Liver (tissue), 8 donors: ENCODE measurements at regions not wholly inside any gene's neighbourhood (a gene's known extent, or its start where the extent isn't known, plus 50 kb on each side); places are given as distances from the start of the nearest gene placed in this dataset.

ENCODE experiments used
- DNase-seq: peaks from one replicate; pipeline ENCODE4 v3.0.0-alpha.2; 2017; ENCODE audit warnings: low spot score
- H3K27ac ChIP-seq, 2 donors: one replicate each; pipeline ENCODE4 v1.7.0; 2013; ENCODE audit warnings: inconsistent platforms in 2 of 2, low read length in 2 of 2, control low read depth in 1 of 2, low read depth in 1 of 2, mild to moderate bottlenecking in 1 of 2
- H3K27me3 ChIP-seq, 4 donors: one replicate each; pipeline versions ENCODE4 v1.6.1 to v1.7.0; 2013; ENCODE audit warnings: low read length in 3 of 4, inconsistent platforms in 1 of 4, mild to moderate bottlenecking in 1 of 4, moderate library complexity in 1 of 4; ENCODE audit not compliant: control insufficient read depth in 4 of 4, insufficient read depth in 4 of 4
- H3K36me3 ChIP-seq, 4 donors: one replicate each; pipeline versions ENCODE4 v1.6.1 to v1.7.0; 2013; ENCODE audit warnings: low read length in 3 of 4, mild to moderate bottlenecking in 3 of 4, low read depth in 1 of 4, moderate library complexity in 1 of 4; ENCODE audit not compliant: control insufficient read depth in 4 of 4, insufficient read depth in 3 of 4
- H3K4me1 ChIP-seq, 4 donors: one replicate each; pipeline versions ENCODE4 v1.6.1 to v1.7.0; 2013; ENCODE audit warnings: low read length in 3 of 4, mild to moderate bottlenecking in 3 of 4, moderate library complexity in 1 of 4; ENCODE audit not compliant: control insufficient read depth in 4 of 4, insufficient read depth in 4 of 4
- H3K4me3 ChIP-seq, 3 donors: one replicate each; pipeline versions ENCODE4 v1.6.1 to v1.7.0; 2013; ENCODE audit warnings: low read length in 3 of 3, control low read depth in 1 of 3, low read depth in 1 of 3, mild to moderate bottlenecking in 1 of 3
- H3K9ac ChIP-seq, 2 donors: one replicate each; pipeline ENCODE4 v1.7.0; 2013; ENCODE audit warnings: low read length in 2 of 2, mild to moderate bottlenecking in 2 of 2, moderate library complexity in 2 of 2, control low read depth in 1 of 2, low read depth in 1 of 2
- H3K9me3 ChIP-seq, 4 donors: one replicate each; pipeline versions ENCODE4 v1.6.1 to v1.7.0; 2013; ENCODE audit warnings: low read length in 3 of 4; ENCODE audit not compliant: control insufficient read depth in 4 of 4
- EGR1 ChIP-seq, 2 donors: IDR thresholded peaks; 2 replicates each; pipeline ENCODE4 v1.6.1; 2016 to 2018; ENCODE audit warnings: antibody characterized with exemption in 2 of 2, low read depth in 2 of 2
- FOXA1 ChIP-seq: IDR thresholded peaks from 2 replicates; pipeline ENCODE4 v1.6.1; 2016; ENCODE audit warnings: antibody characterized with exemption
- FOXA2 ChIP-seq: IDR thresholded peaks from 2 replicates; pipeline ENCODE4 v1.6.1; 2016; ENCODE audit warnings: antibody characterized with exemption
- GABPA ChIP-seq, 2 donors: IDR thresholded peaks in 1 of 2; conservative IDR thresholded peaks in 1 of 2; 2 replicates each; pipeline ENCODE4 v1.6.1; 2016; ENCODE audit warnings: antibody characterized with exemption in 2 of 2, mild to moderate bottlenecking in 1 of 2, moderate library complexity in 1 of 2
- HNF4A ChIP-seq, 2 donors: conservative IDR thresholded peaks; 2 replicates each; pipeline ENCODE4 v1.6.1; 2016; ENCODE audit warnings: antibody characterized with exemption in 2 of 2, mild to moderate bottlenecking in 2 of 2
- HNF4G ChIP-seq: IDR thresholded peaks from 2 replicates; pipeline ENCODE4 v1.6.1; 2016; ENCODE audit warnings: antibody characterized with exemption
- NR2F2 ChIP-seq: IDR thresholded peaks from 2 replicates; pipeline ENCODE4 v1.6.1; 2016; ENCODE audit warnings: antibody characterized with exemption
- RAD21 ChIP-seq, 2 donors: IDR thresholded peaks; 2 replicates each; pipeline ENCODE4 v1.6.1; 2016; ENCODE audit warnings: antibody characterized with exemption in 2 of 2, mild to moderate bottlenecking in 2 of 2
- RXRA ChIP-seq, 2 donors: IDR thresholded peaks; 2 replicates each; pipeline ENCODE4 v1.6.1; 2017 to 2018; ENCODE audit warnings: antibody characterized with exemption in 2 of 2, mild to moderate bottlenecking in 1 of 2
- SP1 ChIP-seq: IDR thresholded peaks from 2 replicates; pipeline ENCODE4 v1.6.1; 2018; ENCODE audit warnings: antibody characterized with exemption, mild to moderate bottlenecking
- TAF1 ChIP-seq: conservative IDR thresholded peaks from 2 replicates; pipeline ENCODE4 v1.6.1; 2016; ENCODE audit warnings: antibody characterized with exemption, mild to moderate bottlenecking
- YY1 ChIP-seq: IDR thresholded peaks from 2 replicates; pipeline ENCODE4 v1.6.1; 2016; ENCODE audit warnings: antibody characterized with exemption, mild to moderate bottlenecking
- WGBS: extraction: QIAGEN DNeasy Blood & Tissue Kit; methylation state at CpG from one replicate; pipeline ENCODE4 v1.1.7; 2013; 5-methylcytosine and 5-hydroxymethylcytosine counted together
- TF ChIP-seq, protein P1 (sequence below): IDR thresholded peaks from 2 replicates; pipeline ENCODE4 v1.6.1; 2016; ENCODE audit warnings: antibody characterized with exemption, mild to moderate bottlenecking
- TF ChIP-seq, protein P2 (sequence below): IDR thresholded peaks from 2 replicates; pipeline ENCODE4 v1.6.1; 2016; ENCODE audit warnings: antibody characterized with exemption
- TF ChIP-seq, protein P3 (sequence below): IDR thresholded peaks from 2 replicates; pipeline ENCODE4 v1.6.1; 2016; ENCODE audit warnings: antibody characterized with exemption
- TF ChIP-seq, protein P4 (sequence below): fragments of 150-350 bp; IDR thresholded peaks from 2 replicates; pipeline ENCODE4 v1.5.1; 2017; ENCODE audit warnings: improper control_type of control experiment, low read depth, low read length; ENCODE audit not compliant: missing input control
- TF ChIP-seq, protein P5 (sequence below): IDR thresholded peaks from 2 replicates; pipeline ENCODE4 v1.6.1; 2016; ENCODE audit warnings: antibody characterized with exemption
- donor health status: healthy.
- donor health status: healthy.
- donor health status: healthy.
- donor health status: healthy.
- donor health status: healthy.

DNA sequence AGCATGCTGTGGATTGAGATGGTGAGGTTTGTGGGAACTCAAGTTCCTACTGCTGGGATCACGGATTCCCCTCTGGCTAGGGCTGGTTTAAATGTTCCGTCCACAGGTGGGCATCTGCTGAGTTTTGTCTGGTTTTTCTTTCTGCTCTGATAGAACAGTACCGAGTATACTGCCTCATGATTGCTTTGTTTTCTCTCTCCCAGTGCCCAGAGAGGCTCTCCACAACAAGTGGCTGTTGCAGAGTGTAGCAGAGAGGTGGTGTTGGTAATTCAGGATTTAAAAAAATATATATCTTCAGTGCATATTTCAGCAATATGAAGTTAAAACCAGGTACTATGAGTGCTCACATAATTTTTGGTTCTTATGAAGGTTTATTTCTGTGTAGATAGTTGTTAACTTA, 213.7 kb downstream of the TEX13C start:
- Histone ChIP-seq H3K9ac (no peak overlapping the region), H3K27ac (no peak overlapping the region), H3K36me3 (no peaks in the 10 kb centered on the region), H3K27me3 (no peaks in the 10 kb centered on the region), H3K4me3 (no peak overlapping the region), H3K4me1 (no peaks in the 10 kb centered on the region), H3K9me3 (no peaks in the 10 kb centered on the region)
- WGBS = 84% methylated on average over 3 of the region's 3 CpGs
- DNase-seq = no peak
- TF ChIP-seq RAD21 (IDR thresholded peaks at IDR 0.05) = no peak
- TF ChIP-seq, protein P1, sequence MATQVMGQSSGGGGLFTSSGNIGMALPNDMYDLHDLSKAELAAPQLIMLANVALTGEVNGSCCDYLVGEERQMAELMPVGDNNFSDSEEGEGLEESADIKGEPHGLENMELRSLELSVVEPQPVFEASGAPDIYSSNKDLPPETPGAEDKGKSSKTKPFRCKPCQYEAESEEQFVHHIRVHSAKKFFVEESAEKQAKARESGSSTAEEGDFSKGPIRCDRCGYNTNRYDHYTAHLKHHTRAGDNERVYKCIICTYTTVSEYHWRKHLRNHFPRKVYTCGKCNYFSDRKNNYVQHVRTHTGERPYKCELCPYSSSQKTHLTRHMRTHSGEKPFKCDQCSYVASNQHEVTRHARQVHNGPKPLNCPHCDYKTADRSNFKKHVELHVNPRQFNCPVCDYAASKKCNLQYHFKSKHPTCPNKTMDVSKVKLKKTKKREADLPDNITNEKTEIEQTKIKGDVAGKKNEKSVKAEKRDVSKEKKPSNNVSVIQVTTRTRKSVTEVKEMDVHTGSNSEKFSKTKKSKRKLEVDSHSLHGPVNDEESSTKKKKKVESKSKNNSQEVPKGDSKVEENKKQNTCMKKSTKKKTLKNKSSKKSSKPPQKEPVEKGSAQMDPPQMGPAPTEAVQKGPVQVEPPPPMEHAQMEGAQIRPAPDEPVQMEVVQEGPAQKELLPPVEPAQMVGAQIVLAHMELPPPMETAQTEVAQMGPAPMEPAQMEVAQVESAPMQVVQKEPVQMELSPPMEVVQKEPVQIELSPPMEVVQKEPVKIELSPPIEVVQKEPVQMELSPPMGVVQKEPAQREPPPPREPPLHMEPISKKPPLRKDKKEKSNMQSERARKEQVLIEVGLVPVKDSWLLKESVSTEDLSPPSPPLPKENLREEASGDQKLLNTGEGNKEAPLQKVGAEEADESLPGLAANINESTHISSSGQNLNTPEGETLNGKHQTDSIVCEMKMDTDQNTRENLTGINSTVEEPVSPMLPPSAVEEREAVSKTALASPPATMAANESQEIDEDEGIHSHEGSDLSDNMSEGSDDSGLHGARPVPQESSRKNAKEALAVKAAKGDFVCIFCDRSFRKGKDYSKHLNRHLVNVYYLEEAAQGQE = no peak
- no peak for TF ChIP-seq GABPA (IDR thresholded peaks at IDR 0.05 in 1 of 2, conservative IDR thresholded peaks at IDR 0.05 in 1 of 2)
- TF ChIP-seq, protein P2, sequence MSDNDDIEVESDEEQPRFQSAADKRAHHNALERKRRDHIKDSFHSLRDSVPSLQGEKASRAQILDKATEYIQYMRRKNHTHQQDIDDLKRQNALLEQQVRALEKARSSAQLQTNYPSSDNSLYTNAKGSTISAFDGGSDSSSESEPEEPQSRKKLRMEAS = no peak
- TF ChIP-seq, protein P3, sequence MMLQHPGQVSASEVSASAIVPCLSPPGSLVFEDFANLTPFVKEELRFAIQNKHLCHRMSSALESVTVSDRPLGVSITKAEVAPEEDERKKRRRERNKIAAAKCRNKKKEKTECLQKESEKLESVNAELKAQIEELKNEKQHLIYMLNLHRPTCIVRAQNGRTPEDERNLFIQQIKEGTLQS = no peak
- no peak for TF ChIP-seq FOXA1
- no peak for TF ChIP-seq EGR1 (IDR thresholded peaks at IDR 0.05; ENCODE audit: low read depth in 2 of 2)
- TF ChIP-seq FOXA2 = no peak
- no peak for TF ChIP-seq NR2F2
- TF ChIP-seq, protein P4, sequence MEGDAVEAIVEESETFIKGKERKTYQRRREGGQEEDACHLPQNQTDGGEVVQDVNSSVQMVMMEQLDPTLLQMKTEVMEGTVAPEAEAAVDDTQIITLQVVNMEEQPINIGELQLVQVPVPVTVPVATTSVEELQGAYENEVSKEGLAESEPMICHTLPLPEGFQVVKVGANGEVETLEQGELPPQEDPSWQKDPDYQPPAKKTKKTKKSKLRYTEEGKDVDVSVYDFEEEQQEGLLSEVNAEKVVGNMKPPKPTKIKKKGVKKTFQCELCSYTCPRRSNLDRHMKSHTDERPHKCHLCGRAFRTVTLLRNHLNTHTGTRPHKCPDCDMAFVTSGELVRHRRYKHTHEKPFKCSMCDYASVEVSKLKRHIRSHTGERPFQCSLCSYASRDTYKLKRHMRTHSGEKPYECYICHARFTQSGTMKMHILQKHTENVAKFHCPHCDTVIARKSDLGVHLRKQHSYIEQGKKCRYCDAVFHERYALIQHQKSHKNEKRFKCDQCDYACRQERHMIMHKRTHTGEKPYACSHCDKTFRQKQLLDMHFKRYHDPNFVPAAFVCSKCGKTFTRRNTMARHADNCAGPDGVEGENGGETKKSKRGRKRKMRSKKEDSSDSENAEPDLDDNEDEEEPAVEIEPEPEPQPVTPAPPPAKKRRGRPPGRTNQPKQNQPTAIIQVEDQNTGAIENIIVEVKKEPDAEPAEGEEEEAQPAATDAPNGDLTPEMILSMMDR = no peak
- TF ChIP-seq HNF4G = no peak
- TF ChIP-seq, protein P5, sequence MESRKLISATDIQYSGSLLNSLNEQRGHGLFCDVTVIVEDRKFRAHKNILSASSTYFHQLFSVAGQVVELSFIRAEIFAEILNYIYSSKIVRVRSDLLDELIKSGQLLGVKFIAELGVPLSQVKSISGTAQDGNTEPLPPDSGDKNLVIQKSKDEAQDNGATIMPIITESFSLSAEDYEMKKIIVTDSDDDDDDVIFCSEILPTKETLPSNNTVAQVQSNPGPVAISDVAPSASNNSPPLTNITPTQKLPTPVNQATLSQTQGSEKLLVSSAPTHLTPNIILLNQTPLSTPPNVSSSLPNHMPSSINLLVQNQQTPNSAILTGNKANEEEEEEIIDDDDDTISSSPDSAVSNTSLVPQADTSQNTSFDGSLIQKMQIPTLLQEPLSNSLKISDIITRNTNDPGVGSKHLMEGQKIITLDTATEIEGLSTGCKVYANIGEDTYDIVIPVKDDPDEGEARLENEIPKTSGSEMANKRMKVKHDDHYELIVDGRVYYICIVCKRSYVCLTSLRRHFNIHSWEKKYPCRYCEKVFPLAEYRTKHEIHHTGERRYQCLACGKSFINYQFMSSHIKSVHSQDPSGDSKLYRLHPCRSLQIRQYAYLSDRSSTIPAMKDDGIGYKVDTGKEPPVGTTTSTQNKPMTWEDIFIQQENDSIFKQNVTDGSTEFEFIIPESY = no peak

DNA sequence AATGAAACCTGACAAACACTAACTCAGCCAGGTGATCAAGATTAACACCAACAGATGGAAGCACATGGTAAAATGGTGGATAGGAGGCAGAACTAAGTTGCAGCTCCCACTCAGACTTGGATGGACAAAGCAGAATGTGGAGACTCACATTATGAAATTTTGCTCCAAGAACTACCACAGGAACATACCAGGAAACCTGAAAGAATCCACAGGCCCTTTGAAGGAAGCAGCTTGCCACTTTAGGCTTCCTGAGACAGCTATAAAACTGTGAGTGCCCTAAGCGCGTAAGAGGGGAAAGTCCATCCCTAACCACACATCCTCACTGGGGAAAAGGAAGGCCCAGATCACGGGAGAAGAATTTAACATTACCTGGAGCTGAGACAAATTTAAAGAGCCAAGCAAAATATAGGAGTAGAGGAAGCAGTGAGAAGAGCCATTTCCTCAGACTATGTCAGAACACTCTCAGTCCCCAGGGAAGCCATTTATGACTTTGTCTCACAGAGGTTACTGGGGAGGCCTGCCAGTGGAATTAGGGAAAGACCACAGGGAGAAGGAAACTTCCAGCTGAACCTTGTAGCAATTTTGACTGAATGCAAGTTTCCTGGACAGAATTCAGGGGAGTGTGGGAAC, 224.5 kb downstream of the TEX13C start:
- no peak for DNase-seq
- Histone ChIP-seq H3K4me1 (no peaks in the 10 kb centered on the region), H3K9ac (no peak overlapping the region), H3K27me3 (no peaks in the 10 kb centered on the region), H3K36me3 (no peaks in the 10 kb centered on the region), H3K9me3 (peaks cover 0 to 2% (median 0%) of the 10 kb centered on the region in 4 donors), H3K27ac (no peak overlapping the region), H3K4me3 (no peak overlapping the region)
- WGBS = 71% methylated on average over 3 of the region's 3 CpGs
- TF ChIP-seq EGR1 (IDR thresholded peaks at IDR 0.05; ENCODE audit: low read depth in 2 of 2) = no peak
- no peak for TF ChIP-seq RXRA (IDR thresholded peaks at IDR 0.05)
- no peak for TF ChIP-seq TAF1
- TF ChIP-seq HNF4A (conservative IDR thresholded peaks at IDR 0.05) = no peak
- no peak for TF ChIP-seq RAD21 (IDR thresholded peaks at IDR 0.05)
- TF ChIP-seq, protein P2 = no peak
- TF ChIP-seq, protein P1 = no peak
- TF ChIP-seq YY1 = no peak
- TF ChIP-seq, protein P3 = no peak
- TF ChIP-seq FOXA2 = no peak
- no peak for TF ChIP-seq GABPA (IDR thresholded peaks at IDR 0.05 in 1 of 2, conservative IDR thresholded peaks at IDR 0.05 in 1 of 2)
- TF ChIP-seq SP1 = no peak
- no peak for TF ChIP-seq HNF4G
- no peak for TF ChIP-seq NR2F2
